MM.1S (cell line): ENCODE measurements at regions not wholly inside any gene's neighbourhood (a gene's known extent, or its start where the extent isn't known, plus 50 kb on each side); places are given as distances from the start of the nearest gene placed in this dataset.

Experiments used
- DNase-seq: peaks from one replicate; pipeline ENCODE4 v3.0.0-alpha.2; 2015
- H2AFZ ChIP-seq: fragments of 300-600 bp; sonication (generic); 2 replicates; pipeline ENCODE4 v1.6.0; 2016; ENCODE audit warnings: antibody characterized with exemption, low read length
- H3F3A ChIP-seq: fragments of 300-600 bp; sonication (generic); 2 replicates; pipeline ENCODE4 v1.6.1; 2016; ENCODE audit warnings: mild to moderate bottlenecking, antibody characterized with exemption, low read length, moderate library complexity, mixed read lengths; ENCODE audit not compliant: insufficient read depth
- H3K27ac ChIP-seq: fragments of 300-600 bp; sonication (generic); 2 replicates; pipeline ENCODE4 v1.5.1; 2016; ENCODE audit warnings: mild to moderate bottlenecking, low read length
- H3K27me3 ChIP-seq: fragments of 300-600 bp; sonication (generic); replicated peaks from 2 replicates; pipeline ENCODE4 v1.6.0; 2016; ENCODE audit warnings: low read length; ENCODE audit not compliant: insufficient read depth
- H3K36me3 ChIP-seq: fragments of 300-600 bp; sonication (generic); replicated peaks from 2 replicates; pipeline ENCODE4 v1.6.1; 2016; ENCODE audit warnings: mild to moderate bottlenecking, low read length, mixed read lengths; ENCODE audit not compliant: insufficient read depth
- H3K4me1 ChIP-seq: fragments of 300-600 bp; sonication (generic); 2 replicates; pipeline ENCODE4 v1.6.1; 2016; ENCODE audit warnings: low read length, mixed read lengths
- H3K4me2 ChIP-seq: fragments of 300-600 bp; sonication (generic); 2 replicates; pipeline ENCODE4 v1.6.0; 2016; ENCODE audit warnings: low read depth, low read length
- H3K4me3 ChIP-seq: fragments of 300-600 bp; sonication (generic); 2 replicates; pipeline ENCODE4 v1.5.1; 2016; ENCODE audit warnings: low read length, mixed read lengths
- H3K79me2 ChIP-seq: fragments of 300-600 bp; sonication (generic); 2 replicates; pipeline ENCODE4 v1.6.1; 2016; ENCODE audit warnings: mixed run types, low read length, mixed read lengths
- H3K9ac ChIP-seq: fragments of 300-600 bp; sonication (generic); 2 replicates; pipeline ENCODE4 v1.6.1; 2016; ENCODE audit warnings: low read length, mixed read lengths
- H3K9me2 ChIP-seq: fragments of 300-600 bp; sonication (generic); replicated peaks from 2 replicates; pipeline ENCODE4 v1.6.1; 2016; ENCODE audit warnings: mild to moderate bottlenecking, low read length, mixed read lengths; ENCODE audit not compliant: insufficient read depth
- H3K9me3 ChIP-seq: fragments of 300-600 bp; sonication (generic); replicated peaks from 2 replicates; pipeline ENCODE4 v1.6.1; 2016; ENCODE audit warnings: mild to moderate bottlenecking, low read length, mixed read lengths; ENCODE audit not compliant: insufficient read depth
- H4K20me1 ChIP-seq: fragments of 300-600 bp; sonication (generic); 2 replicates; pipeline ENCODE4 v1.6.1; 2016; ENCODE audit warnings: mild to moderate bottlenecking, low read length, moderate library complexity, mixed read lengths; ENCODE audit not compliant: insufficient read depth
- EZH2 ChIP-seq: fragments of 300-600 bp; sonication (generic); optimal IDR thresholded peaks from 2 replicates; pipeline ENCODE3; 2017; ENCODE audit warnings: low read depth, mild to moderate bottlenecking, antibody characterized with exemption, low read length, mixed read lengths
- EZH2phosphoT487 ChIP-seq: fragments of 300-600 bp; sonication (generic); IDR thresholded peaks from 2 replicates; pipeline ENCODE4 v1.6.1; 2018; ENCODE audit warnings: antibody characterized with exemption, low read length
- TF ChIP-seq, protein P1 (sequence below): fragments of 300-600 bp; sonication (generic); IDR thresholded peaks from 2 replicates; pipeline ENCODE4 v1.5.1; 2016; ENCODE audit warnings: antibody characterized with exemption, low read length, mixed read lengths

- Histone ChIP-seq H3K4me1 (no peaks in the 10 kb centered on the region), H3F3A (no peaks in the 10 kb centered on the region), H3K27ac (no peak overlapping the region), H3K4me3 (no peak overlapping the region), H4K20me1 (no peaks in the 10 kb centered on the region), H3K9ac (no peak overlapping the region), H2AFZ (no peak overlapping the region), H3K79me2 (no peaks in the 10 kb centered on the region), H3K4me2 (no peak overlapping the region), H3K36me3 (no peaks in the 10 kb centered on the region), H3K9me2 (no peaks in the 10 kb centered on the region), H3K9me3 (no peaks in the 10 kb centered on the region), H3K27me3 (no peaks in the 10 kb centered on the region)
- no peak for TF ChIP-seq EZH2
- TF ChIP-seq, protein P1, sequence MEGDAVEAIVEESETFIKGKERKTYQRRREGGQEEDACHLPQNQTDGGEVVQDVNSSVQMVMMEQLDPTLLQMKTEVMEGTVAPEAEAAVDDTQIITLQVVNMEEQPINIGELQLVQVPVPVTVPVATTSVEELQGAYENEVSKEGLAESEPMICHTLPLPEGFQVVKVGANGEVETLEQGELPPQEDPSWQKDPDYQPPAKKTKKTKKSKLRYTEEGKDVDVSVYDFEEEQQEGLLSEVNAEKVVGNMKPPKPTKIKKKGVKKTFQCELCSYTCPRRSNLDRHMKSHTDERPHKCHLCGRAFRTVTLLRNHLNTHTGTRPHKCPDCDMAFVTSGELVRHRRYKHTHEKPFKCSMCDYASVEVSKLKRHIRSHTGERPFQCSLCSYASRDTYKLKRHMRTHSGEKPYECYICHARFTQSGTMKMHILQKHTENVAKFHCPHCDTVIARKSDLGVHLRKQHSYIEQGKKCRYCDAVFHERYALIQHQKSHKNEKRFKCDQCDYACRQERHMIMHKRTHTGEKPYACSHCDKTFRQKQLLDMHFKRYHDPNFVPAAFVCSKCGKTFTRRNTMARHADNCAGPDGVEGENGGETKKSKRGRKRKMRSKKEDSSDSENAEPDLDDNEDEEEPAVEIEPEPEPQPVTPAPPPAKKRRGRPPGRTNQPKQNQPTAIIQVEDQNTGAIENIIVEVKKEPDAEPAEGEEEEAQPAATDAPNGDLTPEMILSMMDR, result no peak
- no peak for TF ChIP-seq EZH2phosphoT487
- DNase-seq, result no peak
Measured at GRCh38 chr12:58248599-58248998, 307.2 kb downstream of the ATP23 start.

- Histone ChIP-seq H4K20me1 (no peaks in the 10 kb centered on the region), H3K79me2 (no peaks in the 10 kb centered on the region), H3K9me3 (no peaks in the 10 kb centered on the region), H3K9me2 (no peaks in the 10 kb centered on the region), H3K4me3 (no peak overlapping the region), H3F3A (no peaks in the 10 kb centered on the region), H3K27me3 (no peaks in the 10 kb centered on the region), H3K36me3 (no peaks in the 10 kb centered on the region), H3K27ac (no peak overlapping the region), H3K4me1 (no peaks in the 10 kb centered on the region), H3K4me2 (no peak overlapping the region), H3K9ac (no peak overlapping the region), H2AFZ (no peak overlapping the region)
- TF ChIP-seq, protein P1, result no peak
- TF ChIP-seq EZH2phosphoT487, result no peak
- no peak for DNase-seq
Measured at GRCh38 chr12:58249610-58250009, 308.2 kb downstream of the ATP23 start.

GRCh38 chr12:58250077-58250476 lies 308.7 kb downstream of the ATP23 start:
- Histone ChIP-seq H3K4me1 (no peaks in the 10 kb centered on the region), H4K20me1 (no peaks in the 10 kb centered on the region), H3K4me3 (no peak overlapping the region), H3K9me3 (no peaks in the 10 kb centered on the region), H3K27ac (no peak overlapping the region), H3K27me3 (no peaks in the 10 kb centered on the region), H3K9ac (no peak overlapping the region), H3F3A (no peaks in the 10 kb centered on the region), H3K4me2 (no peak overlapping the region), H3K79me2 (no peaks in the 10 kb centered on the region), H3K9me2 (no peaks in the 10 kb centered on the region), H3K36me3 (no peaks in the 10 kb centered on the region), H2AFZ (no peak overlapping the region)
- no peak for TF ChIP-seq EZH2
- DNase-seq, result no peak

GRCh38 chr12:58252914-58253313 lies 311.5 kb downstream of the ATP23 start:
- H3K36me3 ChIP-seq, result no peaks in the 10 kb centered on the region
- TF ChIP-seq EZH2phosphoT487, result no peak
- TF ChIP-seq, protein P1, result no peak
- TF ChIP-seq EZH2, result no peak
- H3K4me1 ChIP-seq, result no peaks in the 10 kb centered on the region
- no peak overlapping the region for H3K27ac ChIP-seq
- H3F3A ChIP-seq, result no peaks in the 10 kb centered on the region
- no peaks in the 10 kb centered on the region for H4K20me1 ChIP-seq
- no peaks in the 10 kb centered on the region for H3K9me3 ChIP-seq
- no peaks in the 10 kb centered on the region for H3K27me3 ChIP-seq
- H3K4me3 ChIP-seq, result no peak overlapping the region
- H3K79me2 ChIP-seq, result no peaks in the 10 kb centered on the region
- no peak for DNase-seq
- no peak overlapping the region for H3K9ac ChIP-seq
- H3K4me2 ChIP-seq, result no peak overlapping the region
- H3K9me2 ChIP-seq, result no peaks in the 10 kb centered on the region
- H2AFZ ChIP-seq, result no peak overlapping the region
